ENCODE measurements at regions not wholly inside any gene's neighbourhood (a gene's known extent, or its start where the extent isn't known, plus 50 kb on each side); places are given as distances from the start of the nearest gene placed in this dataset.

DNA sequence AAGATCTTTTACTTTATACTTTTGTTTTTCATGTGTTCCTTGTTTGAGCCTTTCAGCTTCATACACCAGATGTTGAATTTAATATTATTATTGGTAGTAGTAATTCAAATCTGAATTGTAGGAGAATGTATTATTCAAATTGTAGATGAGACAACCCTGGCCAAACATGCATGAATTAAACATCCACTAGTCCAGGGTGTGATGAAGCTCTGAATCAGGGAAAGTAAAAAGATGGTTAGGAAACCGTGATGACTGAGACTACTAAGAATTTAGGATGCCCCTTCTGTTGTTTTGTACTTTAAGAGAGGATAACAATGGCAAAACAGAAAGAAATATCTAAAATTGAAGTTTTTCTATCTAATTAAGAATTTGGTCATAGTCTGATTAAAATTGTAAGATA lies 227.8 kb upstream of the CDH2 start:
- H3K4me1 ChIP-seq, result no peaks in the 10 kb centered on the region

DNA sequence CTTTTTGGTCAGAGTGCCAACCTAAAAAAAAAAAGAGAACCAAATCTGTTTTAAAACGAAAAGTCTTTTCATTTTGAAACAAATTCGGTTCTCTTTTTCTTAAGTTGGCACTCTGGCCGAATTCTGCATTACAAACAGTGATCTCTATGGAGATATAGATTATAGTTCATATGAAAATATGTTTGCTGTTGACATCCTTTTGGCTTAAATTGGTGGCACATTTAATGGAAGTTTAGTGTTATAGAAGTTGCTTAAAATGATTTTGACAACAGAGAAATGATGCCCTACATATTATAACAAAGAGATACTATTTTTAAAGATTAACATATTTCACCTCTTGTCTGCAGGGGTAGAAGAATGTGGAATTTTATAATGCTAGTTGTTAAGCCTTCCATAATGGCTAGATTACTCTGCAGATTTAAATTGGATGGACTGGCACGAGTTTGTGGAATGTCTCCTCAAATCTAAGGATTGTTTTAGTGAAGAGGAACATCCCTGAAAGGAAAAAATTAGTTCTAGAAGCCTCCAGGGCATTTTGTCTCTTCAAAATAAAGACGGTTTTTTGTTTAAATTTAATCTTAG lies 222.9 kb upstream of the CDH2 start:
- TF ChIP-seq, protein P1, sequence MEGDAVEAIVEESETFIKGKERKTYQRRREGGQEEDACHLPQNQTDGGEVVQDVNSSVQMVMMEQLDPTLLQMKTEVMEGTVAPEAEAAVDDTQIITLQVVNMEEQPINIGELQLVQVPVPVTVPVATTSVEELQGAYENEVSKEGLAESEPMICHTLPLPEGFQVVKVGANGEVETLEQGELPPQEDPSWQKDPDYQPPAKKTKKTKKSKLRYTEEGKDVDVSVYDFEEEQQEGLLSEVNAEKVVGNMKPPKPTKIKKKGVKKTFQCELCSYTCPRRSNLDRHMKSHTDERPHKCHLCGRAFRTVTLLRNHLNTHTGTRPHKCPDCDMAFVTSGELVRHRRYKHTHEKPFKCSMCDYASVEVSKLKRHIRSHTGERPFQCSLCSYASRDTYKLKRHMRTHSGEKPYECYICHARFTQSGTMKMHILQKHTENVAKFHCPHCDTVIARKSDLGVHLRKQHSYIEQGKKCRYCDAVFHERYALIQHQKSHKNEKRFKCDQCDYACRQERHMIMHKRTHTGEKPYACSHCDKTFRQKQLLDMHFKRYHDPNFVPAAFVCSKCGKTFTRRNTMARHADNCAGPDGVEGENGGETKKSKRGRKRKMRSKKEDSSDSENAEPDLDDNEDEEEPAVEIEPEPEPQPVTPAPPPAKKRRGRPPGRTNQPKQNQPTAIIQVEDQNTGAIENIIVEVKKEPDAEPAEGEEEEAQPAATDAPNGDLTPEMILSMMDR (IDR thresholded peaks at IDR 0.05; ENCODE audit: borderline replicate concordance), result no peak
- Histone ChIP-seq H3K4me1 (no peaks in the 10 kb centered on the region), H3K4me3 (no peak overlapping the region), H3K27ac (replicated peaks) (no peak overlapping the region), H3K36me3 (no peaks in the 10 kb centered on the region), H3K9me3 (replicated peaks) (no peaks in the 10 kb centered on the region), H3K27me3 (ENCODE audit: low read depth) (no peaks in the 10 kb centered on the region)
- DNase-seq, result no peak
- intact Hi-C loops (cut with micrococcal nuclease), result loop anchor here (5.0 kb wide), 1 partner anchor 137 kb away; no protein-coding TSS in a partner anchor

More for the DNA sequence above, 227.8 kb upstream of the CDH2 start:
- TF ChIP-seq, protein P1 (IDR thresholded peaks at IDR 0.05; ENCODE audit: borderline replicate concordance), result no peak
- Histone ChIP-seq H3K4me3 (no peak overlapping the region), H3K36me3 (no peaks in the 10 kb centered on the region), H3K27me3 (ENCODE audit: low read depth) (no peaks in the 10 kb centered on the region), H3K9me3 (replicated peaks) (no peaks in the 10 kb centered on the region), H3K27ac (replicated peaks) (no peak overlapping the region)
- intact Hi-C loops (cut with micrococcal nuclease), result no loop called here
- no peak for DNase-seq

DNA sequence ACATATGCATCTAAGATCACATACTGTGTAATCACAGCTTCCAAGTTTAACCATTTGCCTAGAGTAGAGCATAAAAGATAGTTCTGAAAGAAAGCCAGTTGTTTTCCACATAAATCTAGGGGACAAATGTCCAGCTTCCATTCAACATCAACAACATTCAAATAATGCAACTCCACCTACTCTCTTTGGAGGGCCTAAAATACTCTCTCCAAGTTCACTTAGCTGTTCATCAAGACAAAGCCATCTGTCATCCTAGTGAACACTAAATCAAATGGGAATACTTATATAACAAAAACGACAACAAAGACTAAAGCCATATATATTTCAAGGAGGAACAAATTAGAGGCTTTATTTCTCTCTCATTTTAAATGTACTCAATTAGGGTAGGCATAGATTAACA lies 221.5 kb upstream of the CDH2 start:
- Histone ChIP-seq H3K4me1 (no peaks in the 10 kb centered on the region), H3K9me3 (replicated peaks) (no peaks in the 10 kb centered on the region), H3K4me3 (no peak overlapping the region), H3K36me3 (no peaks in the 10 kb centered on the region), H3K27ac (replicated peaks) (no peak overlapping the region), H3K27me3 (ENCODE audit: low read depth) (no peaks in the 10 kb centered on the region)
- DNase-seq, result no peak
- intact Hi-C loops (cut with micrococcal nuclease), result loop anchor here (5.0 kb wide), 1 partner anchor 139 kb away; no protein-coding TSS in a partner anchor
- TF ChIP-seq, protein P1 (IDR thresholded peaks at IDR 0.05; ENCODE audit: borderline replicate concordance), result no peak

DNA sequence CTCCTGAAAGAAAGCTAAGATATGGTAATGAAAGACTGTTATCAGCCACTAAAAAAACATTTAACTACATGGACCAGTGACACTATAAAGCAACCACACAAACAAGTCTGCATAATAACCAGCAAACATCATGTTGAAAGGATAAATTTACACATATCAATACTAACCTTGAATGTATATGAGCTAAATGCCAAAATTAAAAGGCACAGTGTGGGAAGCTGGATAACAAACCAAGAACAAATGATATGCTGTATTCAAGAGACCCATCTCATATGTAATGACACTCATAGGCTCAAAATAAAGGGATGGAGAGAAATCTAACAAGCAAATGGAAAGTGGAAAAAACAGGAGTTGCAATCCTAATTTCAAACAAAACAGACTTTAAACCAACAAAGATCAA lies 213.1 kb upstream of the CDH2 start:
- intact Hi-C loops (cut with micrococcal nuclease), result no loop called here
- H3K36me3 ChIP-seq, result no peaks in the 10 kb centered on the region
- no peak overlapping the region for H3K4me3 ChIP-seq
- TF ChIP-seq, protein P1 (IDR thresholded peaks at IDR 0.05; ENCODE audit: borderline replicate concordance), result no peak
- no peaks in the 10 kb centered on the region for H3K4me1 ChIP-seq
- peaks cover 50% of the 10 kb centered on the region for H3K9me3 ChIP-seq (replicated peaks)
- H3K27me3 ChIP-seq (ENCODE audit: low read depth), result no peaks in the 10 kb centered on the region
- no peak for DNase-seq
- no peak overlapping the region for H3K27ac ChIP-seq (replicated peaks)

DNA sequence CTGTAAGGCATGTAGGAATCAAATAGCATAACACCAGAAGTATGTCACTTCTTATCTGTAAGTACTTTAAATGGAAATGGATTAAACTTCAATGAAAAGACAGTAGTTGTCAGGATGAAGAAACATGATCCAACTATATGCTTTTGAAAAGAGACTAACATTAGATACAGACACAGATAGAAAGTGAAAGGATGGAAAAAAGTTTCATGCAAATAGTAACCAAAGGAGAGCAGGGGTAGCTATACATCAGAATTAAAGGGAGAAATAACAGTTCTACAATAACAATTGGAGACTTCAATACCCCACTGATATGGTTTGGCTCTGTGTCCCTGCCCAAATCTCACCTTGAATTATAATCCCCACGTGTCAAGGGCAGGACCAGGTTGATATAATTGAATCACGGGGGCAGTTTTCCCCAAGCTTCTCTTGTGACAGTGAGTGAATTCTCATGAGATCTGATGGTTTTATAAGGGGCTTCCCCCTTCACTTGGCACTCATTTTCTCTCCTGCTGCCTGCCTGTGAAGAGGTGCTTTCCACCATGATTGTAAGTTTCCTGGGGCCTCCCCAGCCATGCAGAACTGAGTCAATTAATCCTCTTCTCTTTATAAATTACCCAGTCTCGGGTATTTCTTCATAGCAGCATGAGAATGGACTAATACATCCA lies 205.4 kb upstream of the CDH2 start:
- intact Hi-C loops (cut with micrococcal nuclease), result no loop called here
- H3K4me1 ChIP-seq, result no peaks in the 10 kb centered on the region
- no peak overlapping the region for H3K4me3 ChIP-seq
- TF ChIP-seq, protein P1 (IDR thresholded peaks at IDR 0.05; ENCODE audit: borderline replicate concordance), result no peak
- no peak for DNase-seq
- no peaks in the 10 kb centered on the region for H3K27me3 ChIP-seq (ENCODE audit: low read depth)
- no peaks in the 10 kb centered on the region for H3K36me3 ChIP-seq
- H3K27ac ChIP-seq (replicated peaks), result no peak overlapping the region
- peaks cover 37% of the 10 kb centered on the region for H3K9me3 ChIP-seq (replicated peaks)
